ENCODE measurements at regions not wholly inside any gene's neighbourhood (a gene's known extent, or its start where the extent isn't known, plus 50 kb on each side); places are given as distances from the start of the nearest gene placed in this dataset.
A peak's percentile ranks its signal among the peaks of the same experiment; 100 is the strongest.

DNA sequence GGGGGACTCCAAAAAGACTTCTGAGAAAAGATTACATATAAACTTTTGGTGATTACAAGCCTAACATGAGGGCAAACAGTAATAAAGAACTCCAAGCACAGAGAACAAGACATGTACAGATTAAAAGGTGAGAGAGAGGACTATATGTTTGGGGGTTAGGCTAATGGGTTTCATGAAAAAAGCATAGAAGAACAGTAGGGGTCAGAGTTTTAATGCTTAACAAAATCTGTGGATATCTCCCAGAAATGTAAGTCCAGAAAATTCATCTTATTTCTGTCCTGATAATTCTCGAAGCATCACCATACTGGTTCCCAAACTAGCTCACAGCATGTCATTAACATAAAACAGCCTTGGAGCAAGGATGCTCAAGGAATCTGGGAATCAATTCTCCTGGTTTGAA is 137.2 kb downstream of the ARRDC3 start:
- Mint-ChIP-seq H3K4me1 (ENCODE audit: low read depth, unreplicated experiment) (peaks cover 12% of the 10 kb centered on the region), H3K4me3 (ENCODE audit: unreplicated experiment) (no peak overlapping the region), H3K9me3 (ENCODE audit: unreplicated experiment) (peaks cover 15% of the 10 kb centered on the region), H3K27me3 (ENCODE audit: low read depth, unreplicated experiment) (no peaks in the 10 kb centered on the region), H3K36me3 (ENCODE audit: low read depth, unreplicated experiment) (no peaks in the 10 kb centered on the region), H3K27ac (ENCODE audit: unreplicated experiment) (no peak overlapping the region)
- Histone ChIP-seq H3K36me3 (ENCODE audit: insufficient read depth, low read length) (no peaks in the 10 kb centered on the region), H2AFZ (ENCODE audit: low read depth, low read length) (no peak overlapping the region), H3K27ac (ENCODE audit: low read depth, low read length) (no peak overlapping the region), H3K9ac (ENCODE audit: low read length) (no peak overlapping the region), H3K4me2 (ENCODE audit: low read length) (no peak overlapping the region), H3K79me2 (ENCODE audit: insufficient read depth, low read length) (no peaks in the 10 kb centered on the region), H3K9me3 (ENCODE audit: insufficient read depth, low read depth, low read length) (peaks cover 2% of the 10 kb centered on the region), H3K4me1 (ENCODE audit: insufficient read depth, low read length) (no peaks in the 10 kb centered on the region), H3K27me3 (ENCODE audit: insufficient read depth, low read length) (no peaks in the 10 kb centered on the region), H3K4me3 (ENCODE audit: insufficient read depth, low read depth, low read length) (no peak overlapping the region), H4K20me1 (ENCODE audit: insufficient read depth, low read length) (no peaks in the 10 kb centered on the region)
- no peak for FAIRE-seq
- no peak for DNase-seq (ENCODE audit: low read depth)
- TF ChIP-seq, protein P1, sequence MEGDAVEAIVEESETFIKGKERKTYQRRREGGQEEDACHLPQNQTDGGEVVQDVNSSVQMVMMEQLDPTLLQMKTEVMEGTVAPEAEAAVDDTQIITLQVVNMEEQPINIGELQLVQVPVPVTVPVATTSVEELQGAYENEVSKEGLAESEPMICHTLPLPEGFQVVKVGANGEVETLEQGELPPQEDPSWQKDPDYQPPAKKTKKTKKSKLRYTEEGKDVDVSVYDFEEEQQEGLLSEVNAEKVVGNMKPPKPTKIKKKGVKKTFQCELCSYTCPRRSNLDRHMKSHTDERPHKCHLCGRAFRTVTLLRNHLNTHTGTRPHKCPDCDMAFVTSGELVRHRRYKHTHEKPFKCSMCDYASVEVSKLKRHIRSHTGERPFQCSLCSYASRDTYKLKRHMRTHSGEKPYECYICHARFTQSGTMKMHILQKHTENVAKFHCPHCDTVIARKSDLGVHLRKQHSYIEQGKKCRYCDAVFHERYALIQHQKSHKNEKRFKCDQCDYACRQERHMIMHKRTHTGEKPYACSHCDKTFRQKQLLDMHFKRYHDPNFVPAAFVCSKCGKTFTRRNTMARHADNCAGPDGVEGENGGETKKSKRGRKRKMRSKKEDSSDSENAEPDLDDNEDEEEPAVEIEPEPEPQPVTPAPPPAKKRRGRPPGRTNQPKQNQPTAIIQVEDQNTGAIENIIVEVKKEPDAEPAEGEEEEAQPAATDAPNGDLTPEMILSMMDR (IDR thresholded peaks at IDR 0.05; ENCODE audit: insufficient read depth, low read depth, low read length) = no peak
- TF ChIP-seq EZH2 (IDR thresholded peaks at IDR 0.05; ENCODE audit: insufficient read depth, low read length) = no peak

DNA sequence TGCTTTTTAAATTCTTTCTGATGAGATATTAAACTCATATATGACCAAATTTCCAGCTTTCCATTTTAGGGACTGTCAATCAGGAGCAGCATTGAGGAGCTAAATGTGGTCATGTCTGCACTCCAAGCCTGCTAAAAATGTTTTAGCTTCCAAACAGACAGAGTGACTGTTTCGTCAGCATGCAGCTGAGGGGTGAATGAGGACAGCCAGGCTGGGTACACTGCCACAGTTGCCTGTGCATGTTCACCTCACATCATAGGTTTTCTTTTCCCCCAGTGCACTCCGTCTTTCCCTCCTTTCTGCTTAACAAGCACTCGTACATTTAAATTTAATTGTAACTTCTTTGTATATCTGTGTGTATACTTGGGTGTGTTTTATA is 138.1 kb downstream of the ARRDC3 start:
- no peaks in the 10 kb centered on the region for H3K79me2 ChIP-seq (ENCODE audit: insufficient read depth, low read length)
- no peak overlapping the region for H3K27ac Mint-ChIP-seq (ENCODE audit: unreplicated experiment)
- no peaks in the 10 kb centered on the region for H4K20me1 ChIP-seq (ENCODE audit: insufficient read depth, low read length)
- no peak overlapping the region for H2AFZ ChIP-seq (ENCODE audit: low read depth, low read length)
- H3K9me3 Mint-ChIP-seq (ENCODE audit: unreplicated experiment) = peaks cover 13% of the 10 kb centered on the region
- H3K4me3 Mint-ChIP-seq (ENCODE audit: unreplicated experiment) = no peak overlapping the region
- H3K36me3 Mint-ChIP-seq (ENCODE audit: low read depth, unreplicated experiment) = no peaks in the 10 kb centered on the region
- no peaks in the 10 kb centered on the region for H3K36me3 ChIP-seq (ENCODE audit: insufficient read depth, low read length)
- no peak overlapping the region for H3K9ac ChIP-seq (ENCODE audit: low read length)
- no peak overlapping the region for H3K4me2 ChIP-seq (ENCODE audit: low read length)
- H3K9me3 ChIP-seq (ENCODE audit: insufficient read depth, low read depth, low read length) = peaks cover 2% of the 10 kb centered on the region
- no peak overlapping the region for H3K27ac ChIP-seq (ENCODE audit: low read depth, low read length)
- H3K4me3 ChIP-seq (ENCODE audit: insufficient read depth, low read depth, low read length) = no peak overlapping the region
- FAIRE-seq = no peak
- TF ChIP-seq, protein P1 (IDR thresholded peaks at IDR 0.05; ENCODE audit: insufficient read depth, low read depth, low read length) = no peak
- no peak for TF ChIP-seq EZH2 (IDR thresholded peaks at IDR 0.05; ENCODE audit: insufficient read depth, low read length)
- H3K4me1 Mint-ChIP-seq (ENCODE audit: low read depth, unreplicated experiment) = peaks cover 12% of the 10 kb centered on the region
- DNase-seq (ENCODE audit: low read depth) = no peak
- H3K27me3 Mint-ChIP-seq (ENCODE audit: low read depth, unreplicated experiment) = no peaks in the 10 kb centered on the region
- no peaks in the 10 kb centered on the region for H3K4me1 ChIP-seq (ENCODE audit: insufficient read depth, low read length)
- no peaks in the 10 kb centered on the region for H3K27me3 ChIP-seq (ENCODE audit: insufficient read depth, low read length)

DNA sequence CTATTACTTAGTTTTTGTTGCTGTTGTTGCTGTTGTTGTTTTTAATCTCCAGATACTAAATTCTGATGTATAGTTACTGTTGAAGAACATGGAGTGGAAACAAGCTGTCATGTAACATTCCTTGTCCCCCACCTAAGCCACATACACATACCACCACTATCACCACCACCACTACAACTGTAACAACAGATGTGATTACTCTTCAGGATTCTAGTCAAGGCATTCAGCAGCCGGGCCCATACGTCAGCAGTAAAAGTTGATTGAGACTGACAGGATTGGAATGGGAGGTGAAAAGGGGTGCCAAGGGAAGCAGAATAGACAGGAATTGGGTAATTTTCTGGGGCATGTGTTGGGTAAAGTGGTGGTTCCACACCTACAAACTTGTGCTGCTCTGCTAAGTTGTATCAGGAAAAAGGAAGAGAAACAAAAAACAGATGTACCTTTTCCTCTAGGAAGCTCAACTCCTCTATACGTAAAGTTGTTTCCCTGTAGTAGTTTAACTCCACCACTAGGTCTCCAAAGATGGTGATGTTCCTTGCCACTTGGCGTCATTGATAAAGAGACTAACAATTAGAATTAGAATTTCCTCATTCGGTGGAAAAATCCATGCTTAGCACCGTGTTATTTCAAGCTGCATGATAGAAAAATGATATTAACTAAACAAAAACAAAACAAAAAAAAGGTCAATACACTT is 138.6 kb downstream of the ARRDC3 start:
- TF ChIP-seq, protein P1 (IDR thresholded peaks at IDR 0.05; ENCODE audit: insufficient read depth, low read depth, low read length) = no peak
- no peak for TF ChIP-seq EZH2 (IDR thresholded peaks at IDR 0.05; ENCODE audit: insufficient read depth, low read length)
- FAIRE-seq (no peak), DNase-seq (ENCODE audit: low read depth) (no peak)
- Histone ChIP-seq H3K27ac (ENCODE audit: low read depth, low read length) (no peak overlapping the region), H3K9ac (ENCODE audit: low read length) (no peak overlapping the region), H4K20me1 (ENCODE audit: insufficient read depth, low read length) (no peaks in the 10 kb centered on the region), H3K4me1 (ENCODE audit: insufficient read depth, low read length) (no peaks in the 10 kb centered on the region), H3K36me3 (ENCODE audit: insufficient read depth, low read length) (no peaks in the 10 kb centered on the region), H3K9me3 (ENCODE audit: insufficient read depth, low read depth, low read length) (peaks cover 2% of the 10 kb centered on the region), H3K27me3 (ENCODE audit: insufficient read depth, low read length) (no peaks in the 10 kb centered on the region), H3K4me3 (ENCODE audit: insufficient read depth, low read depth, low read length) (no peak overlapping the region), H3K4me2 (ENCODE audit: low read length) (no peak overlapping the region), H3K79me2 (ENCODE audit: insufficient read depth, low read length) (no peaks in the 10 kb centered on the region), H2AFZ (ENCODE audit: low read depth, low read length) (no peak overlapping the region)
- H3K27ac Mint-ChIP-seq (ENCODE audit: unreplicated experiment) = peak overlapping the region; percentile 21
- no peak overlapping the region for H3K4me3 Mint-ChIP-seq (ENCODE audit: unreplicated experiment)
- H3K9me3 Mint-ChIP-seq (ENCODE audit: unreplicated experiment) = peaks cover 11% of the 10 kb centered on the region
- peaks cover 12% of the 10 kb centered on the region for H3K4me1 Mint-ChIP-seq (ENCODE audit: low read depth, unreplicated experiment)
- no peaks in the 10 kb centered on the region for H3K36me3 Mint-ChIP-seq (ENCODE audit: low read depth, unreplicated experiment)
- no peaks in the 10 kb centered on the region for H3K27me3 Mint-ChIP-seq (ENCODE audit: low read depth, unreplicated experiment)

All from astrocyte (in vitro differentiated cells and primary cell).